Osteocyte (in vitro differentiated cells): ENCODE measurements at regions not wholly inside any gene's neighbourhood (a gene's known extent, or its start where the extent isn't known, plus 50 kb on each side); places are given as distances from the start of the nearest gene placed in this dataset.

Experiments
- DNase-seq: peaks from one replicate; pipeline ENCODE4 v3.0.0; 2021; ENCODE audit warnings: mixed read lengths; ENCODE audit not compliant: unreplicated experiment; ENCODE audit errors: extremely low spot score
- H3K27ac Mint-ChIP-seq: one replicate; pipeline ENCODE4 v1.8.0; 2021; ENCODE audit warnings: mild to moderate bottlenecking, mixed read lengths; ENCODE audit not compliant: unreplicated experiment
- H3K27me3 Mint-ChIP-seq: one replicate; pipeline ENCODE4 v1.8.0; 2021; ENCODE audit warnings: mixed read lengths; ENCODE audit not compliant: unreplicated experiment
- H3K36me3 Mint-ChIP-seq: one replicate; pipeline ENCODE4 v1.8.0; 2021; ENCODE audit warnings: mixed read lengths; ENCODE audit not compliant: unreplicated experiment
- H3K4me1 Mint-ChIP-seq: one replicate; pipeline ENCODE4 v1.8.0; 2021; ENCODE audit warnings: mixed read lengths; ENCODE audit not compliant: unreplicated experiment
- H3K4me3 Mint-ChIP-seq: one replicate; pipeline ENCODE4 v1.8.0; 2021; ENCODE audit warnings: mild to moderate bottlenecking, moderate library complexity, mixed read lengths; ENCODE audit not compliant: unreplicated experiment
- H3K9me3 Mint-ChIP-seq: one replicate; pipeline ENCODE4 v1.8.0; 2021; ENCODE audit warnings: mixed read lengths; ENCODE audit not compliant: unreplicated experiment
- TF ChIP-seq, protein P1 (sequence below): fragments of 200-600 bp; sonication (generic); IDR thresholded peaks from 2 replicates; pipeline ENCODE4 v1.5.0; 2021; ENCODE audit warnings: antibody characterized with exemption, mild to moderate bottlenecking, moderate library complexity

- Mint-ChIP-seq H3K27me3 (no peaks in the 10 kb centered on the region), H3K4me3 (no peak overlapping the region), H3K9me3 (no peaks in the 10 kb centered on the region), H3K36me3 (peaks cover 15% of the 10 kb centered on the region), H3K4me1 (peaks cover 32% of the 10 kb centered on the region), H3K27ac (no peak overlapping the region)
- TF ChIP-seq, protein P1, sequence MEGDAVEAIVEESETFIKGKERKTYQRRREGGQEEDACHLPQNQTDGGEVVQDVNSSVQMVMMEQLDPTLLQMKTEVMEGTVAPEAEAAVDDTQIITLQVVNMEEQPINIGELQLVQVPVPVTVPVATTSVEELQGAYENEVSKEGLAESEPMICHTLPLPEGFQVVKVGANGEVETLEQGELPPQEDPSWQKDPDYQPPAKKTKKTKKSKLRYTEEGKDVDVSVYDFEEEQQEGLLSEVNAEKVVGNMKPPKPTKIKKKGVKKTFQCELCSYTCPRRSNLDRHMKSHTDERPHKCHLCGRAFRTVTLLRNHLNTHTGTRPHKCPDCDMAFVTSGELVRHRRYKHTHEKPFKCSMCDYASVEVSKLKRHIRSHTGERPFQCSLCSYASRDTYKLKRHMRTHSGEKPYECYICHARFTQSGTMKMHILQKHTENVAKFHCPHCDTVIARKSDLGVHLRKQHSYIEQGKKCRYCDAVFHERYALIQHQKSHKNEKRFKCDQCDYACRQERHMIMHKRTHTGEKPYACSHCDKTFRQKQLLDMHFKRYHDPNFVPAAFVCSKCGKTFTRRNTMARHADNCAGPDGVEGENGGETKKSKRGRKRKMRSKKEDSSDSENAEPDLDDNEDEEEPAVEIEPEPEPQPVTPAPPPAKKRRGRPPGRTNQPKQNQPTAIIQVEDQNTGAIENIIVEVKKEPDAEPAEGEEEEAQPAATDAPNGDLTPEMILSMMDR: no peak
- no peak for DNase-seq
Observed at GRCh38 chr7:130946114-130946513, 212.1 kb upstream of the KLF14 start.

DNA sequence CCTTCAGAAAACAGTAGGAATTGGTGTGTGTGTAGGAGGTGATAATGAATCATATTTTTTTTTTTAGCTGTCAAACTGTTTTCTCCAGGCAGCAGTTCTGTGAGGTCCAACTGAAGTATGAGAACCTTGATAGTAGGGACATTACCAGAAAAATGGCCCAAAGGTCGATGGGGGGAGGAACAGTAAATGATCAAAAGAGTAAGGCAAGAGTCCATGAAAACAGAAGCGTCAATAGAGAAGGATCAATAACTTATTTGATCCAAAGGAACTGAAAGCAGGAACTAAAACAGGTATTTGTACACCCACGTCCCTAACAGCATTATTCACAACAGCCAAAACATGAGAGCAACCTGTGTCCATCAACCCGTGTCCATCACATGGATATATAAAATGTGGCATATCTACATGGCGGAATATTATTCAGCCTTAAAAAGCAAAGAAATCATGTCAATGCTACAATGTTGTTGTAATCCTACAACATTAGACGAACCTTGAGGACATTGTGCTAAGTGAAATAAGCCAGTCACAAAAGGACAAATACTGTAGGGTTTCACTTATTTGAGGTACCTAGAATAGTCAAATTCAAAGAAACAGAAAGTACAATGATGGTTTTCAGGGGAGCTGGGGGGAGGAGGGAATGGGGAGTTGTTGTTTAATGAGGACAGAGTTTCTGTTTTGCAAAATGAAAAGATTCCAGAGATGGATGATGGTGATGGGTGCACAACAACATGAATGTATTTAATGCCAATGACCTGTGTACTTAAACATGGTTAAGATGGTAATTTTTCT is 214.0 kb upstream of the KLF14 start:
- no peak for DNase-seq
- Mint-ChIP-seq H3K27me3 (no peaks in the 10 kb centered on the region), H3K36me3 (peaks cover 9% of the 10 kb centered on the region), H3K9me3 (no peaks in the 10 kb centered on the region), H3K4me1 (peaks cover 13% of the 10 kb centered on the region), H3K27ac (no peak overlapping the region), H3K4me3 (no peak overlapping the region)
- TF ChIP-seq, protein P1: no peak

DNA sequence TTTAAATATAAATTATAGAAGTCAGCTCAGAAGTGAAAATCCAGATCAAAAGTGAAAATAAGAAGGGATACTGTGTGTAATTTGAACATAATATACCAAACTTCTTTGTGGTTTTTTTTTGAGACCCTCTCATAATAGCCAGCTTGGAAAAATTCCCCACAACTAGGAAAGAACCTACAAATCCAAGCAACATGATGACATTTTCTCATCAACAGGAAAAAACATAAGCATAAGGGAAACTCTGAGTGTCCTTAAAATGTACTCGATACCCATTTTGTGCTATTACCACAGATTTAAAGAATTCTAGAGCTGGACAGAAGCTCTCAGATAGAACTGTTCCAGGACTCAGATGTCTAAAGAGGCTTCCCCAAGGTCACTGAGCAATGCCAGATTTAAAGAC is 214.8 kb upstream of the KLF14 start:
- Mint-ChIP-seq H3K4me3 (no peak overlapping the region), H3K27ac (no peak overlapping the region), H3K27me3 (no peaks in the 10 kb centered on the region), H3K9me3 (no peaks in the 10 kb centered on the region), H3K36me3 (peaks cover 12% of the 10 kb centered on the region), H3K4me1 (peaks cover 6% of the 10 kb centered on the region)
- no peak for DNase-seq
- TF ChIP-seq, protein P1: no peak

- Mint-ChIP-seq H3K27ac (no peak overlapping the region), H3K4me1 (peaks cover 6% of the 10 kb centered on the region), H3K27me3 (no peaks in the 10 kb centered on the region), H3K4me3 (no peak overlapping the region), H3K36me3 (peaks cover 18% of the 10 kb centered on the region), H3K9me3 (no peaks in the 10 kb centered on the region)
- TF ChIP-seq, protein P1: no peak
- no peak for DNase-seq
Observed at GRCh38 chr7:130949550-130949949, 215.5 kb upstream of the KLF14 start.

- peaks cover 23% of the 10 kb centered on the region for H3K36me3 Mint-ChIP-seq
- H3K27ac Mint-ChIP-seq: no peak overlapping the region
- no peak overlapping the region for H3K4me3 Mint-ChIP-seq
- no peaks in the 10 kb centered on the region for H3K27me3 Mint-ChIP-seq
- DNase-seq: no peak
- H3K9me3 Mint-ChIP-seq: no peaks in the 10 kb centered on the region
- peaks cover 6% of the 10 kb centered on the region for H3K4me1 Mint-ChIP-seq
- TF ChIP-seq, protein P1: no peak
Observed at GRCh38 chr7:130950054-130950453, 216.0 kb upstream of the KLF14 start.
